BJ (cell line): ENCODE measurements at regions not wholly inside any gene's neighbourhood (a gene's known extent, or its start where the extent isn't known, plus 50 kb on each side); places are given as distances from the start of the nearest gene placed in this dataset.

ENCODE experiments used
- CTCF ChIA-PET: fragments of 350-600 bp; formaldehyde crosslinking; extraction: SDS; loops from one replicate; lab custom pipeline; 2021; ENCODE audit warnings: antibody characterized with exemption, inconsistent platforms; lab: Yijun Ruan, JAX
- POLR2A ChIA-PET: fragments of 300-600 bp; sonication (Branson Sonifier 250); formaldehyde crosslinking; extraction: SDS; loops from one replicate; lab custom pipeline; 2021; ENCODE audit warnings: antibody characterized with exemption; lab: Charles Lee
- DNase-seq: peaks from one replicate; pipeline ENCODE4 v3.0.0-alpha.2; 2011; ENCODE audit warnings: low read depth
- H3K27me3 ChIP-seq: 2 replicates; pipeline ENCODE4 v1.6.0; 2011; ENCODE audit warnings: low read length; ENCODE audit not compliant: control insufficient read depth, insufficient read depth
- H3K36me3 ChIP-seq: 2 replicates; pipeline ENCODE4 v1.5.1; 2011; ENCODE audit warnings: low read length; ENCODE audit not compliant: control insufficient read depth, insufficient read depth
- H3K4me3 ChIP-seq: 2 replicates; pipeline ENCODE4 v1.5.1; 2011; ENCODE audit warnings: low read depth, mild to moderate bottlenecking, control low read depth, low read length
- TF ChIP-seq, protein P1 (sequence below): IDR thresholded peaks from 2 replicates; pipeline ENCODE4 v1.5.1; 2011; ENCODE audit warnings: low read depth, mild to moderate bottlenecking, control low read depth, inconsistent platforms, low read length, moderate library complexity; ENCODE audit not compliant: insufficient read depth

DNA sequence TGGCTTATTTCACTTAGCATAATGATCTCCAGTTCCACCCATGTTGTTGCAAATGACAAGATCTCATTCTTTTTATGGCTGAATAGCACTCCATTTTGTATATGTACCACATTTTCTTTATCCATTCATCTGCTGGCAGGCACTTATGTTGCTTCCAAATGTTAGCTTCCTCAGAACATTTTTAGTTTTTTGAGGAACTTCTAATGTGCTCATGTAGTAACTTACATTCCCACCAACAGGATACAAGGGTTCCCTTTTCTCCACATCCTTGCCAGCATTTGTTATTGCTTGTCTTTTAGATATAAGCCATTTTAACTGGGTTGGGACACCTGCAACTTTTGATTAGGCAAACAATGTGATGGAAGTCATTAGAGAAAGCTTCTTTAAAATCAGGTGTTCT is 454.2 kb downstream of the NLGN4X start:
- TF ChIP-seq, protein P1, sequence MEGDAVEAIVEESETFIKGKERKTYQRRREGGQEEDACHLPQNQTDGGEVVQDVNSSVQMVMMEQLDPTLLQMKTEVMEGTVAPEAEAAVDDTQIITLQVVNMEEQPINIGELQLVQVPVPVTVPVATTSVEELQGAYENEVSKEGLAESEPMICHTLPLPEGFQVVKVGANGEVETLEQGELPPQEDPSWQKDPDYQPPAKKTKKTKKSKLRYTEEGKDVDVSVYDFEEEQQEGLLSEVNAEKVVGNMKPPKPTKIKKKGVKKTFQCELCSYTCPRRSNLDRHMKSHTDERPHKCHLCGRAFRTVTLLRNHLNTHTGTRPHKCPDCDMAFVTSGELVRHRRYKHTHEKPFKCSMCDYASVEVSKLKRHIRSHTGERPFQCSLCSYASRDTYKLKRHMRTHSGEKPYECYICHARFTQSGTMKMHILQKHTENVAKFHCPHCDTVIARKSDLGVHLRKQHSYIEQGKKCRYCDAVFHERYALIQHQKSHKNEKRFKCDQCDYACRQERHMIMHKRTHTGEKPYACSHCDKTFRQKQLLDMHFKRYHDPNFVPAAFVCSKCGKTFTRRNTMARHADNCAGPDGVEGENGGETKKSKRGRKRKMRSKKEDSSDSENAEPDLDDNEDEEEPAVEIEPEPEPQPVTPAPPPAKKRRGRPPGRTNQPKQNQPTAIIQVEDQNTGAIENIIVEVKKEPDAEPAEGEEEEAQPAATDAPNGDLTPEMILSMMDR = no peak
- no peak overlapping the region for H3K4me3 ChIP-seq
- POLR2A ChIA-PET = no interaction called here
- H3K27me3 ChIP-seq = no peaks in the 10 kb centered on the region
- no peaks in the 10 kb centered on the region for H3K36me3 ChIP-seq
- CTCF ChIA-PET = no interaction called here
- no peak for DNase-seq

- Histone ChIP-seq H3K27me3 (no peaks in the 10 kb centered on the region), H3K4me3 (no peak overlapping the region), H3K36me3 (no peaks in the 10 kb centered on the region)
- ChIA-PET CTCF (no interaction called here), POLR2A (no interaction called here)
- no peak for DNase-seq
- TF ChIP-seq, protein P1 = no peak
Measured at GRCh38 chrX:5771441-5771840, 457.2 kb downstream of the NLGN4X start.

- ChIA-PET POLR2A (no interaction called here), CTCF (no interaction called here)
Measured at GRCh38 chrX:5756616-5757015, 472.1 kb downstream of the NLGN4X start.

DNA sequence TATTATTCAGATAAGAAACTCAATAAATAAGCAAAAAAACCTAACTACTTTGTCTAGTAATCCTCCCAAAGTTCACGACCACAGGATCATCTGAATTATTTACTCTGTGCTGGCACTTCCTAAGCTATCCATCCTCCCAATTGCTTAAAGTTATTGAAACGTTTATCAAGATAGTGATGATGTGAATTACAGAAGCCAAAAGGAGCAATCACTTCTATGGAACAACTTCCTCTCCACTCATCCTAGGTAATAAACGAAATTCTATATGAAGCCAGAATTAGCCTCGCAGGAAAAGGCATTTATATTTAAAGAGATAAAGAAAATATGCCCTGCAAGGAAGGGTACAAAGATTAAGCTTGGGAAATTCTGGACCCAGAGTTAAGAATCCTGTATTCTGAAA is 475.4 kb downstream of the NLGN4X start:
- CTCF ChIA-PET = no interaction called here
- TF ChIP-seq, protein P1 = no peak
- POLR2A ChIA-PET = no interaction called here

More at GRCh38 chrX:5756616-5757015, 472.1 kb downstream of the NLGN4X start:
- no peaks in the 10 kb centered on the region for H3K36me3 ChIP-seq
- DNase-seq = no peak
- no peaks in the 10 kb centered on the region for H3K27me3 ChIP-seq
- H3K4me3 ChIP-seq = no peak overlapping the region
- TF ChIP-seq, protein P1 = no peak

GRCh38 chrX:5752831-5753230 is 475.8 kb downstream of the NLGN4X start:
- H3K36me3 ChIP-seq = no peaks in the 10 kb centered on the region
- CTCF ChIA-PET = no interaction called here
- DNase-seq = no peak
- no peaks in the 10 kb centered on the region for H3K27me3 ChIP-seq
- TF ChIP-seq, protein P1 = no peak
- POLR2A ChIA-PET = no interaction called here
- H3K4me3 ChIP-seq = no peak overlapping the region

More for the DNA sequence above, 475.4 kb downstream of the NLGN4X start:
- no peaks in the 10 kb centered on the region for H3K27me3 ChIP-seq
- DNase-seq = no peak
- no peaks in the 10 kb centered on the region for H3K36me3 ChIP-seq
- no peak overlapping the region for H3K4me3 ChIP-seq
